Colonic mucosa (tissue), 4 donors: ENCODE measurements at regions not wholly inside any gene's neighbourhood (a gene's known extent, or its start where the extent isn't known, plus 50 kb on each side); places are given as distances from the start of the nearest gene placed in this dataset.
"Not testable (repeated sequence)": the region's sequence is repeated elsewhere in the genome, so short reads cannot be mapped to it uniquely, and the experiment has no call there.

Experiments used
- DNase-seq: peaks from one replicate; pipeline ENCODE4 v3.0.0-alpha.2; 2020
- H3K27ac ChIP-seq: fragments of 200-600 bp; one replicate; pipeline ENCODE4 v1.8.0; 2021
- H3K27me3 ChIP-seq: fragments of 200-600 bp; one replicate; pipeline ENCODE4 v1.8.0; 2021
- H3K36me3 ChIP-seq: fragments of 200-600 bp; one replicate; pipeline ENCODE4 v1.8.0; 2021
- H3K4me1 ChIP-seq: fragments of 200-600 bp; one replicate; pipeline ENCODE4 v1.8.0; 2021; ENCODE audit warnings: mild to moderate bottlenecking
- H3K4me3 ChIP-seq: fragments of 200-600 bp; one replicate; pipeline ENCODE4 v1.8.0; 2021
- H3K9ac ChIP-seq, 2 donors: one replicate each; pipeline ENCODE4 v1.7.0; 2013; ENCODE audit warnings: control low read depth in 2 of 2, low read depth in 2 of 2, low read length in 2 of 2
- H3K9me3 ChIP-seq: fragments of 200-600 bp; one replicate; pipeline ENCODE4 v1.8.0; 2021
- intact Hi-C: fragments of 100-400 bp; cut with DNase I; formaldehyde crosslinking; loops from one replicate; pipeline ENCODE4 v1.14.1; 2022
- TF ChIP-seq, protein P1 (sequence below): fragments of 200-600 bp; IDR thresholded peaks from one replicate; pipeline ENCODE4 v1.8.0; 2022; ENCODE audit warnings: antibody characterized with exemption, mild to moderate bottlenecking
- donor health status: healthy.
- donor health status: DM: no; HTN: no; CAD: no.
- donor health status: DM: no; HTN: no; CAD: no.

DNA sequence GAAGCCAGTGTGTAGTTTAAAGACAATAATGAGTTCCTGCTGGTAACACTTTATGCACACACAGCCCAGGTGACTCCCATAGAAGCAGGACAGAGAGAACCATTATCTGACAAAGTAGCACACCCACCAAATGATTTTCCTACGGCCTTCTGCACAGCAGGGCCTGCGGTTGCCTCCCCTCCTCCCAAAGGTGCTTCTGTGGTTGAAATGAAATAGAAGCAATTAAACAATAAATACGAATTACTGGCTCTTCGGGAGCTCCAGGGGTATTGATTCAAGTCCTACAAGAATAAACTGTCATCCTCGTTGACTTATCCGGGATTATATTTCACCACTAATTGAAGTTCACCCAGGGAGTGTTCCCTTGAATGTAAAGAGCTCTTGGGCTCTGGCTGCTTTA, 172.1 kb downstream of the ACTR3B start:
- no peak overlapping the region for H3K4me3 ChIP-seq
- TF ChIP-seq, protein P1, sequence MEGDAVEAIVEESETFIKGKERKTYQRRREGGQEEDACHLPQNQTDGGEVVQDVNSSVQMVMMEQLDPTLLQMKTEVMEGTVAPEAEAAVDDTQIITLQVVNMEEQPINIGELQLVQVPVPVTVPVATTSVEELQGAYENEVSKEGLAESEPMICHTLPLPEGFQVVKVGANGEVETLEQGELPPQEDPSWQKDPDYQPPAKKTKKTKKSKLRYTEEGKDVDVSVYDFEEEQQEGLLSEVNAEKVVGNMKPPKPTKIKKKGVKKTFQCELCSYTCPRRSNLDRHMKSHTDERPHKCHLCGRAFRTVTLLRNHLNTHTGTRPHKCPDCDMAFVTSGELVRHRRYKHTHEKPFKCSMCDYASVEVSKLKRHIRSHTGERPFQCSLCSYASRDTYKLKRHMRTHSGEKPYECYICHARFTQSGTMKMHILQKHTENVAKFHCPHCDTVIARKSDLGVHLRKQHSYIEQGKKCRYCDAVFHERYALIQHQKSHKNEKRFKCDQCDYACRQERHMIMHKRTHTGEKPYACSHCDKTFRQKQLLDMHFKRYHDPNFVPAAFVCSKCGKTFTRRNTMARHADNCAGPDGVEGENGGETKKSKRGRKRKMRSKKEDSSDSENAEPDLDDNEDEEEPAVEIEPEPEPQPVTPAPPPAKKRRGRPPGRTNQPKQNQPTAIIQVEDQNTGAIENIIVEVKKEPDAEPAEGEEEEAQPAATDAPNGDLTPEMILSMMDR, result no peak
- H3K36me3 ChIP-seq, result no peaks in the 10 kb centered on the region
- no peaks in the 10 kb centered on the region for H3K9me3 ChIP-seq
- no peak for DNase-seq
- H3K9ac ChIP-seq, result no peak overlapping the region
- H3K4me1 ChIP-seq, result no peaks in the 10 kb centered on the region
- no peak overlapping the region for H3K27ac ChIP-seq
- no peaks in the 10 kb centered on the region for H3K27me3 ChIP-seq
- intact Hi-C loops, result no loop called here

DNA sequence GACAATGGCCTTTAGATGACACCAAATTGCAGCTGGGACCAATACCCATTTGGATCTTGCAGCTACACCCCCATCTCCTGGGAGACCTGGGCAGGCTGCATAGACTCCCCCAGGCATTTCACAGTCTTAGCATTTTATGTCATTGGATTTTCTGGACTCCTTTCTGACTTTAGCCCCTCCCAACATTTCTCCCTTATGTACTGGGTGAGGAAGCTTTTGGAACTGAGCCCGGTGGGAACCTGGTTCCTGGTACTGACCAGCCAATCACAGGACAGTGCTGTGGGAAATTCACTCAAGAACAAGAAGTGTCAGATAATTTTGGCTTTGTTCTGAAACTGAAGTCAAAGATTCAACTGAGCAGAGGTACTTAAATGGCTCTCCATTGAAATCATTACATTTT, 177.7 kb downstream of the ACTR3B start:
- H3K36me3 ChIP-seq, result no peaks in the 10 kb centered on the region
- H3K27ac ChIP-seq, result no peak overlapping the region
- no peak overlapping the region for H3K4me3 ChIP-seq
- TF ChIP-seq, protein P1, result no peak
- no peak for DNase-seq
- no peak overlapping the region for H3K9ac ChIP-seq
- intact Hi-C loops, result no loop called here
- no peaks in the 10 kb centered on the region for H3K9me3 ChIP-seq
- no peaks in the 10 kb centered on the region for H3K4me1 ChIP-seq
- no peaks in the 10 kb centered on the region for H3K27me3 ChIP-seq

DNA sequence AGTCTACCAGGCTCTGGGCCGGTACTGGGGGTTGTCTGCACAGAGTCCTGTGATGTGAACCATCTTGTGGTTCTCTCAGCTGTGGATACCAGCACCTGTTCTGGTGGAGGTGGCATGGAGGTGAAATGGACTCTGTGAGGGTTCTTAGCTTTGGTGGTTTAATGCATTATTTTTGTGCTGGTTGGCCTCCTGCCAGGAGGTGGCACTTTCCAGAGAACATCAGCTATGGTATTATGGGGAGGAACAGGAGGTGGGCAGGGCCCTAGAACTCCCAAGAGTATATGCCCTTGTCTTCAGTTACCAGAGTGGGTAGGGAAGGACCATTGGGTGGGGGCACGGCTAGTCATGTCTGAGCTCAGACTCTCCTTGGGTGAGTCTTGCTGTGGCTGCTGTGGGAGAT, 187.1 kb downstream of the ACTR3B start:
- H3K9ac ChIP-seq, H3K9me3 ChIP-seq, H3K36me3 ChIP-seq, H3K27me3 ChIP-seq, H3K27ac ChIP-seq, intact Hi-C loops, H3K4me3 ChIP-seq, H3K4me1 ChIP-seq, DNase-seq: not testable (repeated sequence)

DNA sequence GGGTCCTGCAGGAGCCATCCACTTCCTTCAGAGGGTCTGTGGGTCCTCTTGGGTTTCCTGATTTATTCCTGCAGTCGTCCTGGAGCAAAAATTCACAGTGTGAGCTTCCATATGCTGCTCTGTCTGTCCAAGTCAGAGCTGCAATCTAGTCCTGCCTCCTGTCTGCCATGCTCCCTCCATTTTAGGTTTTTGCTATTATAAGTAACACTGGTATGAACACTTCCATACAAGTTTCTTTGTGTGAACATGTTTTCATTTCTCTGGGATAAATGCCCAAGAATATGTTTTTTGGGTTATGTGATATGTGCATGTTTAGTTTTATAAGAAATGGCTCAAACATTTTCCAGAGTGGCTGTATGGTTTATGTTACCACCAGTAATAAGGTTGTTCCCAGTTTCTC, 188.1 kb downstream of the ACTR3B start:
- intact Hi-C loops, result no loop called here
- H3K36me3 ChIP-seq, result no peaks in the 10 kb centered on the region
- H3K27ac ChIP-seq, result no peak overlapping the region
- no peak overlapping the region for H3K9ac ChIP-seq
- no peak for DNase-seq
- H3K4me3 ChIP-seq, result no peak overlapping the region
- no peaks in the 10 kb centered on the region for H3K27me3 ChIP-seq
- H3K4me1 ChIP-seq, result no peaks in the 10 kb centered on the region
- TF ChIP-seq, protein P1, result no peak
- H3K9me3 ChIP-seq, result no peaks in the 10 kb centered on the region

DNA sequence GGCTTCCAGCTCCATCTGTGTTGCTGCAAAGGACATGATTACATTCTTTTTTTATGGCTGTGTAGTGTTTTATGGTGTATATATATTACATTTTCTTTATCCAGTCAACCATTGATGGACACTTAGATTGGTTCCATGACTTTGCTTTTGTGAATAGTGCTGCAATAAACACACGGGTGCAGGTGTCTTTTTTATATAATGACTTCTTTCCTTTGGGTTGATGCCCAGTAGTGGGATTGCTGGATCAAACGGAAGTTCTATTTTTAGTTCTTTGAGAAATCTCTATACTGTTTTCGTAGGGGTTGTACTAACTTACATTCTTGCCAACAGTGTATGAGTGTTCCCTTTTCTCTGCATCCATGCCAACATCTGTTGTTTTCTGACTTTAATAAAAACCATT, 189.7 kb downstream of the ACTR3B start:
- intact Hi-C loops, result no loop called here
- Histone ChIP-seq H3K4me1 (no peaks in the 10 kb centered on the region), H3K27me3 (no peaks in the 10 kb centered on the region), H3K9ac (no peak overlapping the region), H3K27ac (no peak overlapping the region), H3K4me3 (no peak overlapping the region), H3K9me3 (no peaks in the 10 kb centered on the region), H3K36me3 (no peaks in the 10 kb centered on the region)
- DNase-seq, result no peak
- TF ChIP-seq, protein P1, result no peak

DNA sequence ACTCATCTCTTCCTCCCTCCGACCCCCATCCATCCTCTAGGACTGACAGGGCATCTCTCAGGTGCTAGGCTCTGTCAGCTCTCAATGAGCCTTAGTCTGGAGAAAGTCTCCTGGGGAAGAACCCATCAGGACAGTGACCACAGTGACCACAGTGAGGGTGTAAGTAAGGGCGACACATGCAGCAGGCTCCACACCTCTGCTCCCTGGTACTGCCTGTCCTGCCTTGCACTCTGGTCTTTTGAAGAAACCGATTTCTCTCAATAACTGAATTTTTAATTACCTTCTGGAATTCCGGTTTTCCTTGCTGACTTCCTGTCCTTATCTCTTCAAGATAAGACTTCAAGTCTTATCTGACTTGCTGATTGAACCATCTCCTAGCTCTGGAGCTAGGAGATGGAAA, 190.2 kb downstream of the ACTR3B start:
- DNase-seq, result no peak
- H3K36me3 ChIP-seq, result no peaks in the 10 kb centered on the region
- H3K4me1 ChIP-seq, result no peaks in the 10 kb centered on the region
- no peaks in the 10 kb centered on the region for H3K27me3 ChIP-seq
- H3K27ac ChIP-seq, result no peak overlapping the region
- no peak overlapping the region for H3K9ac ChIP-seq
- intact Hi-C loops, result no loop called here
- TF ChIP-seq, protein P1, result no peak
- no peaks in the 10 kb centered on the region for H3K9me3 ChIP-seq
- no peak overlapping the region for H3K4me3 ChIP-seq
